GM23338 (cell line): ENCODE measurements at regions not wholly inside any gene's neighbourhood (a gene's known extent, or its start where the extent isn't known, plus 50 kb on each side); places are given as distances from the start of the nearest gene placed in this dataset.

ENCODE experiments used
- ATAC-seq: fragments of 200-7000 bp; cut with Tn5 transposase; 3 replicates; pipeline ENCODE4 v1.9.1; 2020
- DNase-seq: peaks from one replicate; pipeline ENCODE4 v3.0.0-alpha.2; 2015; ENCODE audit warnings: low spot score
- H2AFZ ChIP-seq: fragments of 200-600 bp; sonication (generic); 2 replicates; pipeline ENCODE4 v1.8.0; 2016; ENCODE audit warnings: antibody characterized with exemption, mild to moderate bottlenecking, moderate library complexity
- H3F3A ChIP-seq: fragments of 200-600 bp; sonication (generic); replicated peaks from 2 replicates; pipeline ENCODE4 v1.8.0; 2017; ENCODE audit warnings: antibody characterized with exemption, mixed run types, low read depth
- H3K27ac ChIP-seq: fragments of 200-600 bp; sonication (generic); 2 replicates; pipeline ENCODE4 v1.6.1; 2016; ENCODE audit warnings: low read depth
- H3K27me3 ChIP-seq: fragments of 200-600 bp; sonication (generic); 2 replicates; pipeline ENCODE4 v1.8.0; 2016; ENCODE audit warnings: mild to moderate bottlenecking, mixed run types, moderate library complexity; ENCODE audit not compliant: insufficient read depth
- H3K36me3 ChIP-seq: fragments of 200-600 bp; sonication (generic); 2 replicates; pipeline ENCODE4 v1.8.0; 2016; ENCODE audit warnings: mild to moderate bottlenecking; ENCODE audit not compliant: insufficient read depth
- H3K4me1 ChIP-seq: fragments of 200-600 bp; sonication (generic); 2 replicates; pipeline ENCODE4 v1.8.0; 2016; ENCODE audit warnings: mild to moderate bottlenecking, moderate library complexity; ENCODE audit not compliant: insufficient read depth
- H3K4me2 ChIP-seq: fragments of 200-600 bp; sonication (generic); 2 replicates; pipeline ENCODE4 v1.7.1; 2017; ENCODE audit warnings: mixed run types
- H3K4me3 ChIP-seq: fragments of 200-600 bp; sonication (generic); 2 replicates; pipeline ENCODE4 v1.6.1; 2016; ENCODE audit warnings: mixed run types
- H3K79me2 ChIP-seq: fragments of 200-600 bp; sonication (generic); replicated peaks from 2 replicates; pipeline ENCODE4 v1.8.0; 2017; ENCODE audit warnings: mild to moderate bottlenecking; ENCODE audit not compliant: insufficient read depth
- H3K9me2 ChIP-seq: fragments of 200-600 bp; sonication (generic); 2 replicates; pipeline ENCODE4 v1.8.0; 2017; ENCODE audit not compliant: insufficient read depth
- H4K20me1 ChIP-seq: fragments of 200-600 bp; sonication (generic); replicated peaks from 2 replicates; pipeline ENCODE4 v1.8.0; 2017; ENCODE audit warnings: mild to moderate bottlenecking; ENCODE audit not compliant: insufficient read depth
- H3K27ac Mint-ChIP-seq: 2 replicates; pipeline ENCODE4 v1.8.0; 2020; ENCODE audit warnings: inconsistent platforms, mild to moderate bottlenecking, moderate library complexity, mixed read lengths
- H3K27me3 Mint-ChIP-seq: 3 replicates; pipeline ENCODE4 v1.8.0; 2022; ENCODE audit warnings: low read depth, mild to moderate bottlenecking, moderate library complexity, mixed read lengths, inconsistent platforms; ENCODE audit not compliant: insufficient read depth, poor library complexity
- H3K36me3 Mint-ChIP-seq: 3 replicates; pipeline ENCODE4 v1.8.0; 2021; ENCODE audit warnings: low read depth, mild to moderate bottlenecking, inconsistent platforms, moderate library complexity, mixed read lengths
- H3K4me1 Mint-ChIP-seq: 3 replicates; pipeline ENCODE4 v1.8.0; 2020; ENCODE audit warnings: mild to moderate bottlenecking, inconsistent platforms, mixed read lengths
- H3K4me3 Mint-ChIP-seq: 3 replicates; pipeline ENCODE4 v1.8.0; 2021; ENCODE audit warnings: moderate library complexity, mild to moderate bottlenecking, inconsistent platforms, mixed read lengths
- H3K9me3 Mint-ChIP-seq: 3 replicates; pipeline ENCODE4 v1.8.0; 2020; ENCODE audit warnings: moderate library complexity, mild to moderate bottlenecking, inconsistent platforms, mixed read lengths
- CREB1 ChIP-seq: fragments of 250-450 bp; sonication (Bioruptor Pico); IDR thresholded peaks from 2 replicates; pipeline ENCODE4 v1.5.0; 2020; ENCODE audit warnings: low read depth, mild to moderate bottlenecking, moderate library complexity
- ETS1 ChIP-seq: IDR thresholded peaks from 2 replicates; pipeline ENCODE4 v1.6.1; 2016; ENCODE audit warnings: antibody characterized with exemption
- EZH2 ChIP-seq: fragments of 200-600 bp; sonication (generic); IDR thresholded peaks from one replicate; pipeline ENCODE4 v1.8.0; 2017; ENCODE audit warnings: antibody characterized with exemption, mild to moderate bottlenecking, low read depth; ENCODE audit not compliant: unreplicated experiment
- EZH2phosphoT487 ChIP-seq: fragments of 200-600 bp; sonication (generic); IDR thresholded peaks from one replicate; pipeline ENCODE4 v1.8.1; 2018; ENCODE audit warnings: antibody characterized with exemption; ENCODE audit not compliant: unreplicated experiment
- JUNB ChIP-seq: IDR thresholded peaks from one replicate; pipeline ENCODE4 v1.6.1; 2016; ENCODE audit warnings: antibody characterized with exemption; ENCODE audit not compliant: unreplicated experiment
- NANOG ChIP-seq: IDR thresholded peaks from 2 replicates; pipeline ENCODE4 v1.6.1; 2016; ENCODE audit warnings: antibody characterized with exemption, borderline replicate concordance
- POLR2AphosphoS5 ChIP-seq: IDR thresholded peaks from 2 replicates; pipeline ENCODE4 v1.6.1; 2016; ENCODE audit warnings: antibody characterized with exemption, low read depth
- REST ChIP-seq: IDR thresholded peaks from one replicate; pipeline ENCODE4 v1.6.1; 2018; ENCODE audit warnings: antibody characterized with exemption; ENCODE audit not compliant: unreplicated experiment
- STAT1 ChIP-seq: IDR thresholded peaks from one replicate; pipeline ENCODE4 v1.6.1; 2016; ENCODE audit warnings: antibody characterized with exemption; ENCODE audit not compliant: unreplicated experiment
- ZNF114 ChIP-seq: fragments of 250-450 bp; sonication (Bioruptor Pico); IDR thresholded peaks from 2 replicates; pipeline ENCODE4 v1.5.0; 2020; ENCODE audit warnings: mild to moderate bottlenecking, moderate library complexity
- ZNF331 ChIP-seq: fragments of 250-450 bp; sonication (Bioruptor Pico); IDR thresholded peaks from 2 replicates; pipeline ENCODE4 v1.5.0; 2020; ENCODE audit warnings: low read depth, mild to moderate bottlenecking, moderate library complexity
- TF ChIP-seq, protein P1 (sequence below), 2 experiments: fragments of 200-600 bp in 1 of 2; sonication (generic) in 1 of 2; conservative IDR thresholded peaks; 2 replicates each; pipeline versions ENCODE4 v1.5.1 to v1.6.1; 2016 to 2017; ENCODE audit warnings: antibody characterized with exemption in 2 of 2, low read depth in 2 of 2, mild to moderate bottlenecking in 2 of 2, moderate library complexity in 1 of 2
- TF ChIP-seq, protein P2 (sequence below): fragments of 250-450 bp; sonication (Bioruptor Pico); IDR thresholded peaks from 2 replicates; pipeline ENCODE4 v1.5.0; 2020; ENCODE audit warnings: mild to moderate bottlenecking, moderate library complexity

DNA sequence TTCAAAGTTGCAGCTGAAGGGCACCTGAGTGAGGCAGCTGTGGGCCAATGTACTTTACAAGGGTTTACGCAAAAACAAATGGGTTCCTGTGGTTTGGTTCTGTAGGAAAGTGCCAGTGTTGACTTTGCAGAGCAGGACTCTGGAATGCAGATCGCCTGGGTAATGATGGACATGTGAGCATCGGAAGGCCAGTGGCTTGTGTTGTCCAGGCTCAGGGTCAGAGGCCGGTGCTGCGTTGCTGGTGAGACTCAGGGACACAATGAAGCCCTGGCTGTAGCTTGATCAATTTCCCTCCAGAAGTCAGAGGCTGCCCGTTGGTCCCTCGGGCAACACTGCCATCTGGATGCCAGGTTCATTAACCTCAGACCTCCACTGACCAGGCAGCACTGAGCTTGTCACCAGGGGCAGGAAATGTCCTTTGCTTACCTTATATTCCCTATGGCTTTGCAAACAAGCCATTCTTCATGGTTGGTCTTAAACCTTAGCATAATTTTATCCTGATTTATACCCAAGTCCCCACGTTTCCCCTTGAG is 753.4 kb downstream of the QKI start:
- Mint-ChIP-seq H3K4me3 (no peak overlapping the region), H3K9me3 (peaks cover 6% of the 10 kb centered on the region; the same call in 2 of the 3 replicates), H3K27me3 (peaks cover 5% of the 10 kb centered on the region), H3K27ac (no peak overlapping the region), H3K36me3 (peaks cover 2% of the 10 kb centered on the region; the same call in 2 of the 3 replicates), H3K4me1 (peaks cover 23% of the 10 kb centered on the region)
- Histone ChIP-seq H3K27ac (no peak overlapping the region), H4K20me1 (no peaks in the 10 kb centered on the region), H3K4me2 (no peak overlapping the region), H3K4me3 (no peak overlapping the region), H3K4me1 (peaks cover 8% of the 10 kb centered on the region; the same call in 1 of the 2 replicates), H3K36me3 (no peaks in the 10 kb centered on the region), H3K79me2 (no peaks in the 10 kb centered on the region), H3K27me3 (no peaks in the 10 kb centered on the region), H3F3A (no peaks in the 10 kb centered on the region), H3K9me2 (peaks cover 14% of the 10 kb centered on the region; the same call in 1 of the 2 replicates), H2AFZ (no peak overlapping the region)
- TF ChIP-seq ZNF114 (CRISPR knock-in tag) (no peak), JUNB (no peak), POLR2AphosphoS5 (no peak), NANOG (no peak), ZNF331 (CRISPR knock-in tag) (no peak), EZH2phosphoT487 (no peak), CREB1 (CRISPR knock-in tag) (no peak), STAT1 (no peak), ETS1 (no peak), REST (no peak), EZH2 (no peak)
- TF ChIP-seq, protein P1, sequence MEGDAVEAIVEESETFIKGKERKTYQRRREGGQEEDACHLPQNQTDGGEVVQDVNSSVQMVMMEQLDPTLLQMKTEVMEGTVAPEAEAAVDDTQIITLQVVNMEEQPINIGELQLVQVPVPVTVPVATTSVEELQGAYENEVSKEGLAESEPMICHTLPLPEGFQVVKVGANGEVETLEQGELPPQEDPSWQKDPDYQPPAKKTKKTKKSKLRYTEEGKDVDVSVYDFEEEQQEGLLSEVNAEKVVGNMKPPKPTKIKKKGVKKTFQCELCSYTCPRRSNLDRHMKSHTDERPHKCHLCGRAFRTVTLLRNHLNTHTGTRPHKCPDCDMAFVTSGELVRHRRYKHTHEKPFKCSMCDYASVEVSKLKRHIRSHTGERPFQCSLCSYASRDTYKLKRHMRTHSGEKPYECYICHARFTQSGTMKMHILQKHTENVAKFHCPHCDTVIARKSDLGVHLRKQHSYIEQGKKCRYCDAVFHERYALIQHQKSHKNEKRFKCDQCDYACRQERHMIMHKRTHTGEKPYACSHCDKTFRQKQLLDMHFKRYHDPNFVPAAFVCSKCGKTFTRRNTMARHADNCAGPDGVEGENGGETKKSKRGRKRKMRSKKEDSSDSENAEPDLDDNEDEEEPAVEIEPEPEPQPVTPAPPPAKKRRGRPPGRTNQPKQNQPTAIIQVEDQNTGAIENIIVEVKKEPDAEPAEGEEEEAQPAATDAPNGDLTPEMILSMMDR (conservative IDR thresholded peaks at IDR 0.05; ENCODE audit: low read depth in 2 of 2), result no peak
- TF ChIP-seq, protein P2, sequence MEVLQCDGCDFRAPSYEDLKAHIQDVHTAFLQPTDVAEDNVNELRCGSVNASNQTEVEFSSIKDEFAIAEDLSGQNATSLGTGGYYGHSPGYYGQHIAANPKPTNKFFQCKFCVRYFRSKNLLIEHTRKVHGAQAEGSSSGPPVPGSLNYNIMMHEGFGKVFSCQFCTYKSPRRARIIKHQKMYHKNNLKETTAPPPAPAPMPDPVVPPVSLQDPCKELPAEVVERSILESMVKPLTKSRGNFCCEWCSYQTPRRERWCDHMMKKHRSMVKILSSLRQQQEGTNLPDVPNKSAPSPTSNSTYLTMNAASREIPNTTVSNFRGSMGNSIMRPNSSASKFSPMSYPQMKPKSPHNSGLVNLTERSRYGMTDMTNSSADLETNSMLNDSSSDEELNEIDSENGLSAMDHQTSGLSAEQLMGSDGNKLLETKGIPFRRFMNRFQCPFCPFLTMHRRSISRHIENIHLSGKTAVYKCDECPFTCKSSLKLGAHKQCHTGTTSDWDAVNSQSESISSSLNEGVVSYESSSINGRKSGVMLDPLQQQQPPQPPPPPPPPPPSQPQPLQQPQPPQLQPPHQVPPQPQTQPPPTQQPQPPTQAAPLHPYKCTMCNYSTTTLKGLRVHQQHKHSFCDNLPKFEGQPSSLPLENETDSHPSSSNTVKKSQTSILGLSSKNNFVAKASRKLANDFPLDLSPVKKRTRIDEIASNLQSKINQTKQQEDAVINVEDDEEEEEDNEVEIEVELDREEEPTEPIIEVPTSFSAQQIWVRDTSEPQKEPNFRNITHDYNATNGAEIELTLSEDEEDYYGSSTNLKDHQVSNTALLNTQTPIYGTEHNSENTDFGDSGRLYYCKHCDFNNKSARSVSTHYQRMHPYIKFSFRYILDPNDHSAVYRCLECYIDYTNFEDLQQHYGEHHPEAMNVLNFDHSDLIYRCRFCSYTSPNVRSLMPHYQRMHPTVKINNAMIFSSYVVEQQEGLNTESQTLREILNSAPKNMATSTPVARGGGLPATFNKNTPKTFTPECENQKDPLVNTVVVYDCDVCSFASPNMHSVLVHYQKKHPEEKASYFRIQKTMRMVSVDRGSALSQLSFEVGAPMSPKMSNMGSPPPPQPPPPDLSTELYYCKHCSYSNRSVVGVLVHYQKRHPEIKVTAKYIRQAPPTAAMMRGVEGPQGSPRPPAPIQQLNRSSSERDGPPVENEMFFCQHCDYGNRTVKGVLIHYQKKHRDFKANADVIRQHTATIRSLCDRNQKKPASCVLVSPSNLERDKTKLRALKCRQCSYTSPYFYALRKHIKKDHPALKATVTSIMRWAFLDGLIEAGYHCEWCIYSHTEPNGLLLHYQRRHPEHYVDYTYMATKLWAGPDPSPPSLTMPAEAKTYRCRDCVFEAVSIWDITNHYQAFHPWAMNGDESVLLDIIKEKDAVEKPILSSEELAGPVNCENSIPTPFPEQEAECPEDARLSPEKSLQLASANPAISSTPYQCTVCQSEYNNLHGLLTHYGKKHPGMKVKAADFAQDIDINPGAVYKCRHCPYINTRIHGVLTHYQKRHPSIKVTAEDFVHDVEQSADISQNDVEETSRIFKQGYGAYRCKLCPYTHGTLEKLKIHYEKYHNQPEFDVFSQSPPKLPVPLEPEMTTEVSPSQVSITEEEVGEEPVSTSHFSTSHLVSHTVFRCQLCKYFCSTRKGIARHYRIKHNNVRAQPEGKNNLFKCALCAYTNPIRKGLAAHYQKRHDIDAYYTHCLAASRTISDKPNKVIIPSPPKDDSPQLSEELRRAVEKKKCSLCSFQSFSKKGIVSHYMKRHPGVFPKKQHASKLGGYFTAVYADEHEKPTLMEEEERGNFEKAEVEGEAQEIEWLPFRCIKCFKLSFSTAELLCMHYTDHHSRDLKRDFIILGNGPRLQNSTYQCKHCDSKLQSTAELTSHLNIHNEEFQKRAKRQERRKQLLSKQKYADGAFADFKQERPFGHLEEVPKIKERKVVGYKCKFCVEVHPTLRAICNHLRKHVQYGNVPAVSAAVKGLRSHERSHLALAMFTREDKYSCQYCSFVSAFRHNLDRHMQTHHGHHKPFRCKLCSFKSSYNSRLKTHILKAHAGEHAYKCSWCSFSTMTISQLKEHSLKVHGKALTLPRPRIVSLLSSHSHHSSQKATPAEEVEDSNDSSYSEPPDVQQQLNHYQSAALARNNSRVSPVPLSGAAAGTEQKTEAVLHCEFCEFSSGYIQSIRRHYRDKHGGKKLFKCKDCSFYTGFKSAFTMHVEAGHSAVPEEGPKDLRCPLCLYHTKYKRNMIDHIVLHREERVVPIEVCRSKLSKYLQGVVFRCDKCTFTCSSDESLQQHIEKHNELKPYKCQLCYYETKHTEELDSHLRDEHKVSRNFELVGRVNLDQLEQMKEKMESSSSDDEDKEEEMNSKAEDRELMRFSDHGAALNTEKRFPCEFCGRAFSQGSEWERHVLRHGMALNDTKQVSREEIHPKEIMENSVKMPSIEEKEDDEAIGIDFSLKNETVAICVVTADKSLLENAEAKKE (CRISPR knock-in tag), result no peak
- DNase-seq (no peak), ATAC-seq (no peak)
